Activated CD8-positive, alpha-beta T cell treated with anti-CD3 and anti-CD28 coated beads for 36 hours (primary cell): ENCODE measurements at regions not wholly inside any gene's neighbourhood (a gene's known extent, or its start where the extent isn't known, plus 50 kb on each side); places are given as distances from the start of the nearest gene placed in this dataset.

Experiments used
- ATAC-seq: fragments of 200-7000 bp; cut with Tn5 transposase; one replicate; pipeline ENCODE4 v1.10.0; 2021; ENCODE audit warnings: mild to moderate bottlenecking, moderate library complexity
- CTCF ChIA-PET: fragments of 350-600 bp; sonication (Branson Sonifier 250); formaldehyde crosslinking; loops from one replicate; lab custom pipeline; 2021; ENCODE audit warnings: antibody characterized with exemption; lab: Charles Lee
- POLR2A ChIA-PET: fragments of 350-600 bp; sonication (Branson Sonifier 250); formaldehyde crosslinking; loops from one replicate; lab custom pipeline; 2021; ENCODE audit warnings: antibody characterized with exemption; lab: Charles Lee
- DNase-seq: peaks from one replicate; pipeline ENCODE4 v3.0.0-alpha.2; 2020
- H3K27ac Mint-ChIP-seq: one replicate; pipeline ENCODE4 v1.8.0; 2021; ENCODE audit warnings: mild to moderate bottlenecking, mixed read lengths
- H3K27me3 Mint-ChIP-seq: one replicate; pipeline ENCODE4 v1.8.0; 2021; ENCODE audit warnings: mixed read lengths
- H3K36me3 Mint-ChIP-seq: one replicate; pipeline ENCODE4 v1.8.0; 2021; ENCODE audit warnings: low read depth, mixed read lengths
- H3K4me1 Mint-ChIP-seq: one replicate; pipeline ENCODE4 v1.8.0; 2021; ENCODE audit warnings: low read depth, mixed read lengths
- H3K4me3 Mint-ChIP-seq: one replicate; pipeline ENCODE4 v1.8.0; 2021; ENCODE audit warnings: mild to moderate bottlenecking, moderate library complexity, mixed read lengths
- H3K9me3 Mint-ChIP-seq: one replicate; pipeline ENCODE4 v1.8.0; 2021; ENCODE audit warnings: mixed read lengths
- intact Hi-C: fragments of 100-400 bp; cut with micrococcal nuclease; formaldehyde crosslinking; loops from one replicate; pipeline ENCODE4 v1.10.0; 2022
- TF ChIP-seq, protein P1 (sequence below): fragments of 200-600 bp; IDR thresholded peaks from one replicate; pipeline ENCODE4 v1.8.0; 2022; ENCODE audit warnings: antibody characterized with exemption, mild to moderate bottlenecking

DNA sequence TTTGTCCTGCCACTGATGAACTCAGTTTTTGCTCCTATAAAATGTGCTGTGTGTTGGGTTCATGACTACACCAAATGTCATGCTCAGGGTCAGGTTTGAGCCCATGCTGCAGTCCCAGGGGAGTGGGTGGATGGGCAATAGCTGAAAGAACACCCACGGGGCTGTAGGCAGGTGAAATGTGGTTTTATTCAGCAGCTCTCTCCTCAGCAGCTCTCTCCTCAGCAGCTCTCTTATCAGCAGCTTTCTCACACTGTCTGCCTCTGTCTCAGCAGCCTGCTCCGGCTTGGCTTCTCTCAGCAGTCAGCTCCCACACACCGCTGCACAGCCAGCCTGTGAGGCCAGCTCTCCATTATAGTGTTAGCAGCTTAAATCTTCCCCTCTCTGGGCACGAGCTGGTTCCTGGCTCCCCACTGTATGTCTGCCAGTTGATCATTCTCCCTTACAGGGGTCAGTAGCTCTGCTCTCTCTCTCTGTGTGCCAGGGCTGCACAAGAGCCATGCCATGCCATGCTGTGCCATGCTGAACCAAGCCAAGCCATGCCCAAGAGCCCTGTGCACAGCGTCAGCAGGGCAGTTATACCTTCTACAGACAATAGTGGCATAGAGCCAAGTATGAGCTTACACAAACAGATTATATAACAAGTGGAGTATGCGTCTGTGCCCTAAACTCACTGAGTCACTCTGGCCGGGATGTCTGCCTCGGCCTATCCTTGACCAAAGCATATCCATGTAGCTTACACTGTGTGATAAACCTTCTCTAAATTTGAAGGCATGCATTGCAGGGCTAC lies 303.3 kb upstream of the TMPO start:
- DNase-seq (no peak), ATAC-seq (no peak)
- POLR2A ChIA-PET: interaction anchor here (0.6 kb wide), 1 partner anchor 102 kb away, joined by 3 read pairs; no protein-coding TSS in a partner anchor
- Mint-ChIP-seq H3K36me3 (no peaks in the 10 kb centered on the region), H3K27me3 (peaks cover 3% of the 10 kb centered on the region), H3K4me3 (no peak overlapping the region), H3K9me3 (no peaks in the 10 kb centered on the region), H3K4me1 (no peaks in the 10 kb centered on the region), H3K27ac (no peak overlapping the region)
- CTCF ChIA-PET: interaction anchor here (0.8 kb wide), 1 partner anchor 15 kb away, joined by 3 read pairs; no protein-coding TSS in a partner anchor
- TF ChIP-seq, protein P1, sequence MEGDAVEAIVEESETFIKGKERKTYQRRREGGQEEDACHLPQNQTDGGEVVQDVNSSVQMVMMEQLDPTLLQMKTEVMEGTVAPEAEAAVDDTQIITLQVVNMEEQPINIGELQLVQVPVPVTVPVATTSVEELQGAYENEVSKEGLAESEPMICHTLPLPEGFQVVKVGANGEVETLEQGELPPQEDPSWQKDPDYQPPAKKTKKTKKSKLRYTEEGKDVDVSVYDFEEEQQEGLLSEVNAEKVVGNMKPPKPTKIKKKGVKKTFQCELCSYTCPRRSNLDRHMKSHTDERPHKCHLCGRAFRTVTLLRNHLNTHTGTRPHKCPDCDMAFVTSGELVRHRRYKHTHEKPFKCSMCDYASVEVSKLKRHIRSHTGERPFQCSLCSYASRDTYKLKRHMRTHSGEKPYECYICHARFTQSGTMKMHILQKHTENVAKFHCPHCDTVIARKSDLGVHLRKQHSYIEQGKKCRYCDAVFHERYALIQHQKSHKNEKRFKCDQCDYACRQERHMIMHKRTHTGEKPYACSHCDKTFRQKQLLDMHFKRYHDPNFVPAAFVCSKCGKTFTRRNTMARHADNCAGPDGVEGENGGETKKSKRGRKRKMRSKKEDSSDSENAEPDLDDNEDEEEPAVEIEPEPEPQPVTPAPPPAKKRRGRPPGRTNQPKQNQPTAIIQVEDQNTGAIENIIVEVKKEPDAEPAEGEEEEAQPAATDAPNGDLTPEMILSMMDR: no peak
- intact Hi-C loops: no loop called here

DNA sequence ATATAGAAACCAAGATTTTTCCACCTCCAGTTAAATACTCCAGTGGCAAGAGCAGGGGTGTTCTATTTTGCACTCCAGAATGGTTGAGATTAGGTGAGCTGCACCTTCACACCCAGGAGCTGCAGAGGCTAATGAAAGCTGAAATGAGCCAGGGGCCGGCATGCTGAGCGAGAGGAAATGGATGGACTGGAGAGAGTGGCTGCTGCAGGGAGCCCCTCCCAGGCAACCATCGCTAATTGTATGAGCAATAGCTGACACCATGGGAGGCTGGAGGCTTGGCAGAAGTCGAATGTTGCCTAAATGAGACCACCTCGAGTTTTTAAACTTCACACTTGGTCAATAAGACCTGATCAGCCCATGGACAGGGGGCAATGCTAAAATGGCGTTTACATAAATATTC lies 301.8 kb upstream of the TMPO start:
- intact Hi-C loops: no loop called here
- H3K4me3 Mint-ChIP-seq: no peak overlapping the region
- DNase-seq: no peak
- H3K4me1 Mint-ChIP-seq: no peaks in the 10 kb centered on the region
- no peak for ATAC-seq
- no peak overlapping the region for H3K27ac Mint-ChIP-seq
- ChIA-PET POLR2A (no interaction called here), CTCF (no interaction called here)
- TF ChIP-seq, protein P1: no peak
- no peaks in the 10 kb centered on the region for H3K9me3 Mint-ChIP-seq
- no peaks in the 10 kb centered on the region for H3K36me3 Mint-ChIP-seq
- peaks cover 3% of the 10 kb centered on the region for H3K27me3 Mint-ChIP-seq

DNA sequence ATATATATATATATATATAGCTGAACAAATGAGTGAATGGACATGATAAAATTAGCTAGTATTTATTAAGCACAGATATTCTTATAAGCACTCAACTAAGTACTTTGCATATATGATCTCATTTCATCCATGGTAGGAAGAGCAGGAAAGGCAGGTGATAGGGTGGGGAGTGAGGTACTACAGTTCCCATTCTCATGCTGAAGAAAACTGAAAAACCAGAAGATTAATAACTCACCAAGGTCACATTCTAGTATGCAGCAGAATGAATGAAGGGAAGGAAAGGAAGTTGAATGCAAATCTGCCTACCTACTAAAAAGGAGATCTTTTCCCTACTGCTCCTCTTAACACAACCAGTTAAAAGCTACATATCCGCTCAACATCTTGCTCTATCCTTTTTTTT lies 298.1 kb upstream of the TMPO start:
- CTCF ChIA-PET: no interaction called here

DNA sequence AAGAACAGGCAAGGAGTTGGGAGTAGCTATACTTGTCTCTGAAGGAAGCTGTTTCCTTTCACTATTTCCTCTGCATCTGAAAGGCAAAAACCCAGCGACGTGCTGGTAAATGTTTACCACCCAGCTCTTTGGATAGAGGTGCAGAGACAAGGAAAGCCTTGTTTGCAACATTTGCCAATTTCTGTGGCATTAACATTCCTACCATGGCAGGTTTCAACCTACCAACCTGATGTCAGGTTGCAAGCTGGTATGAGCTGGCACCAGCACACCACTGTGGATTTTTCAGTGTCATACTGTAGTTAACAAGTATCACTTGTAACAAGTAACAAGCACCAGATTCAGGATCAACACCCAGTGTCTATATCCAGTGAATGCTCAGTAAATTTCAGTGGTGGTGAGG lies 294.8 kb upstream of the TMPO start:
- no peaks in the 10 kb centered on the region for H3K36me3 Mint-ChIP-seq
- H3K27me3 Mint-ChIP-seq: peaks cover 8% of the 10 kb centered on the region
- TF ChIP-seq, protein P1: no peak
- POLR2A ChIA-PET: no interaction called here
- no peaks in the 10 kb centered on the region for H3K9me3 Mint-ChIP-seq
- H3K4me3 Mint-ChIP-seq: no peak overlapping the region
- DNase-seq: no peak
- no peak overlapping the region for H3K27ac Mint-ChIP-seq
- no peak for ATAC-seq
- intact Hi-C loops: no loop called here
- CTCF ChIA-PET: no interaction called here
- no peaks in the 10 kb centered on the region for H3K4me1 Mint-ChIP-seq

More for the DNA sequence above, 298.1 kb upstream of the TMPO start:
- DNase-seq (no peak), ATAC-seq (no peak)
- Mint-ChIP-seq H3K9me3 (no peaks in the 10 kb centered on the region), H3K4me3 (no peak overlapping the region), H3K27me3 (peaks cover 8% of the 10 kb centered on the region), H3K4me1 (no peaks in the 10 kb centered on the region), H3K27ac (no peak overlapping the region), H3K36me3 (no peaks in the 10 kb centered on the region)
- POLR2A ChIA-PET: no interaction called here
- TF ChIP-seq, protein P1: no peak
- intact Hi-C loops: no loop called here

DNA sequence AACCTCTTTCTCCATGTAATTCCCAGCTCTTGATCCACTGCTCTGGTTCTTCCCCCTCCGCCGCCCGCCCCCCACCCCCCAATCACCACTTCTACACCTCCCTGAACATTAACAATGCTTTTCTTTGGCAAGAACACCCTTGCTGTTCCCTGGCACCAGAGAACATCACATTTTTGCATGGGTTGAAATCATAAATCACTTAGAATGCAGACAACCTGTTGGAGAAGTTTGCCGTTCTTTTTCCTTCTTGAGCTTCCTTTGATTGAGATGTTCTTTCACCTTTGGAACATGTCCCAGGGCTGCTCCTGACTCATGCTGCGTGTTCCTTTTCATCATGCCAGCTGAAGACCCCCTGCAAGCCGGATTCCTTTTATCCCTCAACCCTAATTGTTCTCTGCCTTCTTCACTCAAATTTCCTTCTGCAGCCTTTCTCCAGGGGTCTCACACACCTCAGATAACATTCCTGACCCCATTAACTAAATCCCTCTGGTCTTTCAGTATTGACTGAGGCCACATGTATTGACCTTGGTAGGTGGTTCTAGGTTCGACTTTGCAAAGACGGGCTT lies 294.1 kb upstream of the TMPO start:
- Mint-ChIP-seq H3K36me3 (no peaks in the 10 kb centered on the region), H3K9me3 (no peaks in the 10 kb centered on the region), H3K27me3 (peaks cover 8% of the 10 kb centered on the region), H3K4me3 (no peak overlapping the region), H3K27ac (no peak overlapping the region), H3K4me1 (no peaks in the 10 kb centered on the region)
- ATAC-seq: no peak
- ChIA-PET CTCF (no interaction called here), POLR2A (no interaction called here)
- intact Hi-C loops: no loop called here
- DNase-seq: no peak
- TF ChIP-seq, protein P1: no peak
